Neural crest cell (in vitro differentiated cells): ENCODE measurements at regions not wholly inside any gene's neighbourhood (a gene's known extent, or its start where the extent isn't known, plus 50 kb on each side); places are given as distances from the start of the nearest gene placed in this dataset.

Experiments
- DNase-seq: peaks from one replicate; pipeline ENCODE4 v3.0.0; 2021; ENCODE audit warnings: low read depth, mixed read lengths, low spot score
- H3K27ac Mint-ChIP-seq: one replicate; pipeline ENCODE4 v1.8.0; 2021; ENCODE audit warnings: mild to moderate bottlenecking, mixed read lengths; ENCODE audit not compliant: unreplicated experiment
- H3K27me3 Mint-ChIP-seq: 2 replicates; pipeline ENCODE4 v1.8.0; 2021; ENCODE audit warnings: low read depth, mild to moderate bottlenecking, mixed read lengths
- H3K36me3 Mint-ChIP-seq: 2 replicates; pipeline ENCODE4 v1.8.0; 2021; ENCODE audit warnings: low read depth, mild to moderate bottlenecking, mixed read lengths
- H3K4me1 Mint-ChIP-seq: 2 replicates; pipeline ENCODE4 v1.8.0; 2021; ENCODE audit warnings: mixed read lengths
- H3K4me3 Mint-ChIP-seq: one replicate; pipeline ENCODE4 v1.8.0; 2021; ENCODE audit warnings: mild to moderate bottlenecking, mixed read lengths
- H3K9me3 Mint-ChIP-seq: 2 replicates; pipeline ENCODE4 v1.8.0; 2021; ENCODE audit warnings: mixed read lengths
- CTCF ChIP-seq: fragments of 200-600 bp; sonication (generic); conservative IDR thresholded peaks from 2 replicates; pipeline ENCODE4 v1.5.0; 2021; ENCODE audit warnings: antibody characterized with exemption, mild to moderate bottlenecking

DNA sequence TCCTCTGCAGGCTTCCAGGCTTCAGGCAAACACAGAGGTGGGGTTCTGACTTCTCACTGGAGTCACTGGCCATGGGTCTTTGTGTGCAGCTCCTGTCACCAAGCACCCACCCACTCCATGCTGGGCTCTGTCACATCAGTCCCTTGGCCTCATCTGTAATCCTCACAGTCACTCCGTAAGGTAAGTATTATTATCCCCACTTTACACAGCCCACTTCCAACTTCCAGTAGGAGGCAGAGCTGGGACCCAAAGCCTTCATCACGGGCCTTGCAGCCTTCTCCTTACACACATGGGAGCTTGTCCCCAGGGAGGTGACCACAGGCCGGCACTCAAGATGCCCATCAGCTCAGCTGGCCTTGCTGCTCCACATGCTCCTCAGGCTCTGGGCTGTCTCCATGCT, 266.7 kb upstream of the B3GAT1 start:
- Mint-ChIP-seq H3K36me3 (no peaks in the 10 kb centered on the region), H3K4me3 (no peak overlapping the region), H3K9me3 (no peaks in the 10 kb centered on the region), H3K27ac (no peak overlapping the region), H3K4me1 (no peaks in the 10 kb centered on the region), H3K27me3 (peaks cover 3% of the 10 kb centered on the region)
- DNase-seq, result no peak
- no peak for TF ChIP-seq CTCF

DNA sequence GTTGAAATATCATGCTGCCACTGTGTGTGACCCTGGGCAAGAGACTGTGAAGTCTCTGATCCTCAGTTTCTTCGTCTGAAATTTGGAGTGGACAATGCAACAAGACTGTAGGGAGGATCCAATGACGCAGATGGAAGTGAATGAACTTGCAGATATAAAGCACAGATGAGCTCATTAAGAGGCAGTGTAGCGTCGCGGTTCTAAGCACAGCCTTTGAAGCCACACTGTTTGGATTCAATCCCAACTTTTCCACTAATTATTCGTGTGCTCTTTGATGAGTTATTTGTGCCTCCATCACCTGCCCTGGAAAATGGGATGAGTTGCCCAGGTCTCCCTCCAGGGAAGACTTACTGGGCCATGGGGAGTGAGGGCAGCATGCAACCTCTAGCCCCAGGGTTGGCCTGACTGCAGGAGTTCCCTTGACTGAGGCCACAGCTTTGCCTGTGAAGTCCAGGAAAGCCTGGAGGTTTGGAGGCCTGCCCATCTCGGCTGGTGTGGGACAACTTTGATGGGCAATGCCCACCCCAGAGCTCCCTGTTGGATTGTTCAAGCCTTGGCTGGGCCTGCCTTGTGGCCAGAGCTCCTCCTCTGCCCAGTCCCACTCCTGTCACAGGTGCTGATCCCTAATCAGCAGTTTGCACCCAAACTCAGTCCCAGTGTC, 266.0 kb upstream of the B3GAT1 start:
- DNase-seq, result no peak
- H3K27me3 Mint-ChIP-seq, result peaks cover 3% of the 10 kb centered on the region

GRCh38 chr11:134677397-134677822, 265.4 kb upstream of the B3GAT1 start:
- Mint-ChIP-seq H3K36me3 (no peaks in the 10 kb centered on the region), H3K27ac (no peak overlapping the region), H3K27me3 (no peaks in the 10 kb centered on the region), H3K4me1 (no peaks in the 10 kb centered on the region), H3K9me3 (no peaks in the 10 kb centered on the region), H3K4me3 (no peak overlapping the region)
- DNase-seq, result no peak
- no peak for TF ChIP-seq CTCF

More for the DNA sequence above, 266.0 kb upstream of the B3GAT1 start:
- H3K36me3 Mint-ChIP-seq, result no peaks in the 10 kb centered on the region
- H3K4me3 Mint-ChIP-seq, result no peak overlapping the region
- no peak for TF ChIP-seq CTCF
- H3K4me1 Mint-ChIP-seq, result no peaks in the 10 kb centered on the region
- H3K27ac Mint-ChIP-seq, result no peak overlapping the region
- no peaks in the 10 kb centered on the region for H3K9me3 Mint-ChIP-seq

GRCh38 chr11:134676516-134677287, 264.7 kb upstream of the B3GAT1 start:
- H3K27ac Mint-ChIP-seq, result no peak overlapping the region
- no peaks in the 10 kb centered on the region for H3K4me1 Mint-ChIP-seq
- H3K36me3 Mint-ChIP-seq, result no peaks in the 10 kb centered on the region
- no peaks in the 10 kb centered on the region for H3K9me3 Mint-ChIP-seq
- no peak for TF ChIP-seq CTCF
- H3K4me3 Mint-ChIP-seq, result no peak overlapping the region
- DNase-seq, result no peak
- peaks cover 7% of the 10 kb centered on the region for H3K27me3 Mint-ChIP-seq

GRCh38 chr11:134675983-134676382, 263.9 kb upstream of the B3GAT1 start:
- H3K4me1 Mint-ChIP-seq, result peaks cover under 1% of the 10 kb centered on the region
- no peak for TF ChIP-seq CTCF
- H3K27me3 Mint-ChIP-seq, result peaks cover 13% of the 10 kb centered on the region
- no peak overlapping the region for H3K4me3 Mint-ChIP-seq
- no peaks in the 10 kb centered on the region for H3K9me3 Mint-ChIP-seq
- H3K36me3 Mint-ChIP-seq, result no peaks in the 10 kb centered on the region
- no peak for DNase-seq
- no peak overlapping the region for H3K27ac Mint-ChIP-seq
